Fibroblast of skin of right quadriceps (primary cell): ENCODE measurements at regions not wholly inside any gene's neighbourhood (a gene's known extent, or its start where the extent isn't known, plus 50 kb on each side); places are given as distances from the start of the nearest gene placed in this dataset.
A peak's percentile ranks its signal among the peaks of the same experiment; 100 is the strongest.
"Not testable (repeated sequence)": the region's sequence is repeated elsewhere in the genome, so short reads cannot be mapped to it uniquely, and the experiment has no call there.

Experiments
- DNase-seq: peaks from one replicate; pipeline ENCODE4 v3.0.0-alpha.2; 2013

DNA sequence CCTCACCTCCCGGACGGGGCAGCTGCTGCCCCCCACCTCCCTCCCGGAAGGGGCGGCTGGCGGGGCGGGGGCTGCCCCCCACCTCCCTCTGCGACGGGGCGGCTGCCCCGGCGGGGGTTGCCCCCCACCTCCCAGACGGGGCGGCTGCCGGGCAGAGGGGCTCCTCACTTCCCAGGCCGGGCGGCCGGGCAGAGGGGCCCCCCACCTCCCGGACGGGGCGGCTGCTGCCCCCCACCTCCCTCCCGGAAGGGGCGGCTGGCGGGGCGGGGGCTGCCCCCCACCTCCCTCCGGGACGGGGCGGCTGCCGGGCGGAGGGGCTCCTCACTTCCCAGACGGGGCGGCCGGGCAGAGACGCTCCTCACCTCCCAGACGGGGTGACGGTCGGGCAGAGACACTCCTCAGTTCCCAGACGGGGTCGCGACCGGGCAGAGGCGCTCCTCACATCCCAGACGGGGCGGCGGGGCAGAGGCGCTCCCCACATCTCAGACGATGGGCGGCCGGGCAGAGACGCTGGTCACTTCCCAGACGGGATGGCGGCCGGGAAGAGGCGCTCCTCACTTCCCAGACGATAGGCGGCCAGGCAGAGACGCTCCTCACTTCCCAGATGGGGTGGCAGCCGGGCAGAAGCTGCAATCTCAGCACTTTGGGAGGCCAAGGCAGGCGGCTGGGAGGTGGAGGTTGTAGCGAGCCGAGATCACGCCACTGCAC, 1218.8 kb downstream of the GATA3 start:
- DNase-seq, result not testable (repeated sequence)

DNA sequence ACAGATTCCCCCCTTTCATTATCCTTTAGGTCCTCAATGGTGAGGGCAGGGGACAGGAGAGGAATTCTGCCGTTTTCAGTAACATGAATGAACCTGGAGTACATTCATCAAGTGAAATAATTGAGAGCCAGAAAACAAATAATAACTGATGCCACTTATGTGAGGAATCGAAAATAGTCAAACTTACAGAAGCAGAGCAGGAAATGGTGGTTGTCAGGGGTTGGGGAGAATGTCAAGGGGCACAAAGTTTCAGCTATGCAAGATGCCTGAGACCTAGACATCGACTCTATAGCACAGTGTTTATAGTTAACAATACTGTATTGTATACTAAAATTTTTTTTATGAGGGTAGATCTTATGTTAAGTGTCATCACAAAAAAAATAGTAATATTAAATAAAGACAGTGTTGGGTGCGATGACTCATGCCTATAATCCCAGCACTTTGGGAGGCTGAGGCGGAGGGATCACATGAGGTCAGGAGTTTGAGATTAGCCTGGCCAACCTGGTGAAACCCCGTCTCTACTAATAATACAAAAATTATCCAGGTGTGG, 1219.8 kb downstream of the GATA3 start:
- DNase-seq, result no peak

DNA sequence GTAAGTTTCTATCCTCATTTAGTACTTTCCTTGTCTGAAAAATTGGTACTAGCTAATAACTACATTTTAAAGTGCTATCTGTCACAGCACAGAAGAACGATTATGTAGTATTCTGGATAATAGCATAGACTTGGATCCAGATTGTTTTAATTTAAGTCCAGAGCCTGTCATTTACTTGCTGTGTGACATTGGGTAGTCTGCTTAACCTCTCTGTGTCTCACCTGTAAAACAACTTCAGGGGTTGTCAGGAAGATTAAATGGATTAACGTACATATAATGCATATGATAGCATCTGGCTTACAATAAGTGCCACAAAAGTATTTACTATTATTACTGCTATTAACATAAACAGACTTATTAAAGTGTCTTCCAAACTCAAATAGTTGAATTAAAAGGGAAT, 1221.4 kb downstream of the GATA3 start:
- no peak for DNase-seq

GRCh38 chr10:9285690-9286089, 1231.2 kb downstream of the GATA3 start:
- DNase-seq, result no peak

DNA sequence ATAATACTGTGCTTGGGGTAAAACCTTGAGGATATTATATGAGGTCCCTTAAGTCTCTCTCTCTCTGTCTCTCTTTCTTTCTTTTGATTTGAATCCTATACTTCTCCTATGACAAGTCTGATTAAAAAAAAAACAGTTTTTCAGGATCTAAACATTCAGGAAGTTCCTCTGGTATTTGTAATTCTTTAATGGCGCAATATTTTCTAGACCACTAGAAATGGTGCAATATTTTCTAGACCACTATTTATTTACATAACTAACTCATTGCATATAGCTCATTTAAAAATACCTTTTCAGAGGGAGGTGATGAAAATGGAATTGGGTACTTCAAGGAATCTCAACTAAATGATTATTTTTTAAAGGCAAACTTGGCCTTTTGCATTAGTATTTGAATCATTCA, 1235.3 kb downstream of the GATA3 start:
- DNase-seq, result peak; percentile 38

DNA sequence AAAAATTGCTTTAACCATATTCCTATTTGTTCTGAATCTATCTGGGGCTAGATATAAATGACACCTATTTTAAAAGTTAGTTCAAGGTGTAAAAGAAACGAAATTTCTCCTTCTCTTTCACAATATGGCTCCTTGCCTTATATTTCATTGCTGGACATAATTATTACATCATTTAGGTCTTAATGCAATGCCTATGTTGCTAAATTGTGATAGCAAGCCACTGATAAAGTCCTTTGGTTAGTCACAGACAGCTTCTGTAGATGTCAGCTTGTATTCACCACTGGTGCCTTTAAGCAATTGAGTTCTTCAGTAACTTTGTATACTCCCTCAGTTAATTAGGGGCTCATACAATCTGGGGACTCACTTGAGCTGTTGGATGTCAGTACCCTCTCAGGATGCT, 1236.6 kb downstream of the GATA3 start:
- no peak for DNase-seq

DNA sequence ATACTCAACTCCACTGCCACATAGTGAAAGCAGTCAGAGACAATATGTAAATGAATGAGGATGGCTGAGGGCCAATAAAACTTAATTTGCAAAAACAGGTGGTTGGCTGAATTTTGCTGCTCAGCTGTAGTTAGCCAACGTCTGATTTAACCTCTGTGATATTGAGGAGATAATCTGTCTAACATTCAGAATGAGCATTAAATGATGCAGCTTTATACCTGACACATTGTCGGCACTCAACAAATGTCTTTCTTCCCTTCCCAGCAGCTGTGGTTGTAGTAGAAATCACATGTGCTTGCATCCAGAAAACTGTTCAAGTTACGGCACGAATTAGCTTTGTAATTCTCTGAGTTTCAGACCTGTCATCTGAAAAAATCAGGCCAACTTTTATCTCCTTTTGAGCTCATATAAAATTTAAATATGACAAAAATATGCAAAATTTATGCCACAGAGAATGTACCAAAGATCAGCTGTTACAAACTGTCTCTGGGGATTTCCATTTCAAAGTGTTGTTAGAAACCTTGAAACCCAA, 1239.7 kb downstream of the GATA3 start:
- DNase-seq, result no peak

- no peak for DNase-seq
Measured at GRCh38 chr10:9294865-9295264, 1240.4 kb downstream of the GATA3 start.

- DNase-seq, result peak; percentile 46
Measured at GRCh38 chr10:9296190-9296589, 1241.7 kb downstream of the GATA3 start.

DNA sequence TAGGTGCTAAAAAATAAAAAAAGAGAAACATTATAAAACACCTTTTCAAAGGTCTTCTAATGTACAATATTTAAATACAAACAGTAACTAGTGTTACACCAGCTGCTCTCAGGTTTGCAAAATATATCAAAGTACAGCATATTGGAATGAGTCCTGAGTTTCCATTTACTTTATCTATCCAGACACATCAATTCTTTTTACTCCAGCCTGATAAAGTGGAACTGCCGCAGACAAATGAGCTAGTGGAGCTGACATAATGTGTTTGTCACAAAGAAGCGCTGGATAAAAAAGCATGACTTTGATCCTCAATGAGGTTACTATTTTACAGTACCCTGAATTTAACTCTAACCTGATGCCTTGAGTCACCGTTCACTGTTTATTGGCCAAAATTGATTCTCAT, 1243.1 kb downstream of the GATA3 start:
- DNase-seq, result no peak

DNA sequence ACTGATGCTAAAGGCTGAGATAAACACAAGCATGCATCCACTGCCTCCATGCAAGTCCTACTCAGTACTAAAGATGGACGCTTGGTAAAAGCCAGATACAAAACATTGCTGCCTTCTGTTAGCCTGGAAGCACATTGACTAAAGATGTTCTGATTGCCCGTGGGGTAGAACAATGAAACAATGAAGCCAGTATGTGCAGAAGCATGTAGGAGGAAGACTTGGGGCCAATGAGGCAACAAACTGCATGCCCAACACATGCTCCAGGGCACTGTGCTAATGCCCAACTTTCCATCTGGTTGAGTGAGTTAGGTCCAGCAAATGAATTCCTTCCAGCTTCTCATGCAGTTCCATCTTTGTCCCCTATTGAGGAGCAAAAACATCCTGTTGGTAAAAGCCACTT, 1245.5 kb downstream of the GATA3 start:
- DNase-seq, result no peak

DNA sequence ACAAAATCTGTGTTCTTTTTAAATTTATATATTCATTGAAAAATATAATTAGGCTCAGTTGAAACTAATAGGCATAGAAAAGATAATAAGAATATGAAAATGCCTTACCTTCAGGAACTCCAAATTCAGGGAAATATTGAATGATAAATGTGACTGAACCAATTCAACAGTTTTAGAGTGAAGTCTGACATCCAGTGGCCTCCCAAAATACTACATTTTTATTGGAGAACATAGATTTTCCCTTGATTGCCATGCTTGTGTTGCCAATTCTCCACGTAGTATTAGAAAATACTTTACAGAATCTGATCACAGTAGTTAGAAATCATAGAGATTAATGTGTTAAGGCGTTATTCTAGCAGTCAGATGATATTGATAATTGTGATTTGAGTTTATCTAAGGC, 1246.7 kb downstream of the GATA3 start:
- peak; percentile 3 for DNase-seq

GRCh38 chr10:9301554-9301953, 1247.1 kb downstream of the GATA3 start:
- DNase-seq, result no peak

- DNase-seq, result peak; percentile 52
Measured at GRCh38 chr10:9302140-9302746, 1247.8 kb downstream of the GATA3 start.

DNA sequence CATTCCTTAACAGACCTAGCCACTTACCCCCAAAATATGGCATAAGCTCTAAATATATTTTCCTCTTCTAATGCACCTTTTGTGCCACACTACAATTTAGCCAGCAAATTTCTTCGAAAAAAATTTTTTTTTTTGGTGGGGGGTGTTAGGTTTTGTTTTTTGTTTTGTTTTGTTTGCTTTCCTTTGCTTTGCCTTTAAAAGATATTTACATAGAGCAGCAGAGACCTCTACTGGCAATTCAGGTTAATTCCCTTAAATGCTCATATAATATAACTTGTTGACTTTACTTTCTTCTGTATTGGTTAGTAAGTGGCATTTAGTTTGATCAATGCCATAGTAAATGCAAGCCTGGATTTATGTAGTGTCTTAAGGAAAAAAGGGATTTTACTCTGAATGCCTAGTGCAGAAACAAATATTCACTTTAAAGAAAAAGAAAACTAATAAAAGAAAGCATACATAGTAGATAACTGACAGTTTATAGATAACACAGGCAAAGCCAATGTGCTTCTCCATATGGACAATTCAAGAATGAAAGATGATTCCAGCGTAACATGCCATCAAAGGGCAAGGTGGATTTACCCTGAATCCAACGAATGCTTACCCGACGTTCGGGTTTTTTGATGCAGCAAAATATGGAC, 1250.6 kb downstream of the GATA3 start:
- peak; percentile 6 for DNase-seq

DNA sequence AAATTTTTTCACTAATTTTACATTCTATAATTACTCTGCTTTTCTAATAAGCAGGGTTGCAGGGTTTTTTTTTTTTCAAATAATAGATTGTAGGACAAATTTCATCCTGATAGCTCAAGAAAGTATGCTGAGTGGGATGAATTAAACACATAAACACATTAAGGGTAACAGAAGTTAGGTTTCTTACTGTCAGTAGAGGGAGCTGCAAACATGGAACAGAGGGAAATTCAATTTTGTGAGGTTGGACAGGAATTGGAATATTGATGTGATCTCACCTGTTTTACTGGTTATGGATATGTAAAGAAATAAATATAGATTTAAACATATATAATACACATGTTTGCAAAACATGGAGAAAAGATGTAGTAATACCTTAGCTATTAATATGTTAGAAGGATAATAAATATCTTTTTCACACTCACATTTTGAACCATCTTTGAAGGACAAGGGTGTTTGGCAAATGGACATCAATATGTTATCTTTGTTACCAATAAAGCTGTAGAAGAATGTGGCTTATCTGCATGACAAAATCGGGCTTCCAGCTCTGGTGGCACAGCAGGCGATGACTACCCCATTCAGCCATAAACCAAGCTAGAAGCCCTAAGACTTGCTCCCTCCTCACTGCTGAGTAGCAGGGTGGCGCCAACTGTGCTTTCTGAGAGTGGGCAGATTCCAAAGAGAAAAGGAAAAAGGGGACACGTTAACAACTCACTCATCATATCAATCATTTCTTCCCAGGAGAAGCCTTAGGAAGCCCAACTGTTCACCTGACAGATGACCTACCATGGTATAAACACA, 1257.4 kb downstream of the GATA3 start:
- DNase-seq, result no peak

- DNase-seq, result no peak
Measured at GRCh38 chr10:9315292-9315691, 1260.8 kb downstream of the GATA3 start.

DNA sequence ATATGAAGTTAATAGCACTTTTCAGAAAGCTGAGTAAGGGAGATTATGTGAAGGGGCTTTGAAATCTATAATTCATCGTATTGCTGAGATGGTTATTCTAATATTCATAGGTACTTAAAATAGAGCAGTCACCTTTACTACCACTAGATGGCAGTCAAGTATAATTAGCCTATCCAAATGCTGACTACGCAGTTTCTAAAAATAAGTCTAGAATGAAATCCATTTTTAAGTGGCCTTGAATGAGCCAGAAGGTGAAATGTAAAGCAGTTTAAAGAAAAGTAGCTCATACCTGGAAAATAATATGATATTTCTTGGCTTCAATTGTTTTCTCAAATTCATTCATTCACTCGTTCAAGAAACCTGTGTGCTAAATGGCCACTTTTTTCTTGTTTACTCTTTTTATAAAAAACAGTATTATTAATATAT, 1277.1 kb downstream of the GATA3 start:
- DNase-seq, result peak; percentile 47

GRCh38 chr10:9334270-9334669, 1279.8 kb downstream of the GATA3 start:
- DNase-seq, result no peak

- DNase-seq, result no peak
Measured at GRCh38 chr10:9339716-9340115, 1285.2 kb downstream of the GATA3 start.

DNA sequence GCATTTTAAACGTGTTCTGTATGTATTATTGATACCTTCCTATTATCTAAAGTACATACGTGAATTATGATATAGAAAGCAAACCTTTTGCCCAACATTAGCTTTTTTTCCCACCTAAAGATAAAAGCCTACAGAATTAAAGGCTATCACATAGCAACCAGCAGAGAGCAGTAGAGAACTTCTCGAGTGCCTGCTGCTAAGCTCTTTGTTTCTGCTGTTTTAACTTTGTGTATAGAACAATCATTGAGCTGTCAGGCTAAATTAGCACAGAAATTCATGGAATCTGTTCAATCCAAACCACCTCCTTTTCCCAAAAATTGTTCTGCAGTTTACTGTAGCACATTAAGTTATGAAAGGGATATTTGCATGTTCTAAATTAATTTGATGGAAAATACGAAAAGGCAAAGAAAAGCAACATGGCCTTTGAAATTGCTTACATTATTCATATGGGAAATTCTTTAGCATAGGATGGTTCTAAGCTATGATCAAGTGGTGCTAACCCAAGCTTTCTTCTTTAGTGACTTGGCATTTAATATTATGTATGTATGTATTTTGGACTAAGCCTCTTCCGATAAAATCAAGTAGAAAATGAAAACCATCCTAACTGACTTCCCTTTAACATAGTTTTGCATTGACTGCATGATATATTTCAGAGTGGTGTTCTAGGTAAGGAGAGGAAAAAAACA, 1288.5 kb downstream of the GATA3 start:
- peak; percentile 37 for DNase-seq

DNA sequence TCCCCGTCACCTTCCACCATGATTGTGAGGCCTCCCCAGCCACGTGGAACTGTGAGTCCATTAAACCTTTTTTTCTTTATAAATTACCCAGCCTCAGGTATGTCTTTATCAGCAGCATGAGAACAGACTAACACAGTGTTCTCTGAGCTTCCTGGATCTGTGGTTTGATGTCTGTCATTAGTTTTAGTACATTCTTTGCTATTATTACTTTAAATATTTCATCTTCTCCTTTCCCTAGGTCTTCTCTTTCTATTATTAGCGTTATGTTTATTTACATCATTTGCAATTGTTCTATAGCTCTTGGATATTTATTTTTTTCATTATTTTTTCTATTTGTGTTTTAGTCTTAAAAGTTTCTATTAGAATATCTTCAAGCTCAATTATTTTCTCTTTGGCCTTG, 1293.4 kb downstream of the GATA3 start:
- DNase-seq, result not testable (repeated sequence)
